ENCODE measurements at regions not wholly inside any gene's neighbourhood (a gene's known extent, or its start where the extent isn't known, plus 50 kb on each side); places are given as distances from the start of the nearest gene placed in this dataset.

DNA sequence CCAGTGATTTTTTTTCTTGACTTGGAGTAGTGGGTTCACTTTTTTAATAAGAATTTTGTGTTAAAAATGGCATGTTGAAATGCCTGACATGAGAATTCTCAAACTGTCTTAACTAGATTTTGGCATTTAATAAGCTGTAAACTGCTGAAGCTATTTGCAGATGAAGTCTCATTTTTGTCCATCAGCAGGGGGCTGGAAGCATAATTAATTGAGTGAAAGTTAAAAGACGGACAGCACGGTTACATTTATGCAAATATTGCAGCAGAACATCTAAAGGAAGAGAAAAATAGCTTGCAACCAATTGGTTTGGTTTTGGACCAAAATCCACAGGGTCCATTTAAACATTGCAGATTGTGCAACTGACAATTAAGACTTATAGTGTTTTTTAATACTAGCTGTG is 837.3 kb upstream of the KLHL1 start:
- H3K36me3 ChIP-seq (ENCODE audit: insufficient read depth, low read length) = no peaks in the 10 kb centered on the region
- no peaks in the 10 kb centered on the region for H3K79me2 ChIP-seq (replicated peaks; ENCODE audit: insufficient read depth, low read length)
- no peaks in the 10 kb centered on the region for H3K9me3 ChIP-seq (ENCODE audit: low read length)
- H3K27me3 ChIP-seq (ENCODE audit: insufficient read depth, low read depth, low read length) = no peaks in the 10 kb centered on the region
- H3K4me2 ChIP-seq (ENCODE audit: low read length) = no peak overlapping the region
- no peak overlapping the region for H2AFZ ChIP-seq (ENCODE audit: low read depth, low read length)
- H3K4me3 ChIP-seq (ENCODE audit: low read length) = no peak overlapping the region
- no peak for TF ChIP-seq TAF1 (IDR thresholded peaks at IDR 0.05; ENCODE audit: low read depth)
- TF ChIP-seq MXI1 (conservative IDR thresholded peaks at IDR 0.05; ENCODE audit: poor library complexity, severe bottlenecking) = no peak
- TF ChIP-seq EZH2 (IDR thresholded peaks at IDR 0.05; ENCODE audit: borderline replicate concordance, insufficient read depth, low read length, poor library complexity, severe bottlenecking) = no peak
- TF ChIP-seq EP300 (conservative IDR thresholded peaks at IDR 0.05; ENCODE audit: poor library complexity, severe bottlenecking) = no peak
- TF ChIP-seq RAD21 (conservative IDR thresholded peaks at IDR 0.05) = no peak
- H3F3A ChIP-seq (ENCODE audit: insufficient read depth, low read length, poor library complexity, severe bottlenecking) = no peaks in the 10 kb centered on the region
- H3K9me2 ChIP-seq (ENCODE audit: insufficient read depth, low read length) = no peaks in the 10 kb centered on the region
- no peak overlapping the region for H3K27ac ChIP-seq (ENCODE audit: low read length)
- H4K20me1 ChIP-seq (ENCODE audit: insufficient read depth) = no peaks in the 10 kb centered on the region
- no peak overlapping the region for H3K9ac ChIP-seq (ENCODE audit: low read length)

- H4K20me1 ChIP-seq (ENCODE audit: insufficient read depth) = no peaks in the 10 kb centered on the region
- H3K9me3 ChIP-seq (ENCODE audit: low read length) = no peaks in the 10 kb centered on the region
- H3K4me3 ChIP-seq (ENCODE audit: low read length) = no peak overlapping the region
- H3K36me3 ChIP-seq (ENCODE audit: insufficient read depth, low read length) = no peaks in the 10 kb centered on the region
- H3K4me2 ChIP-seq (ENCODE audit: low read length) = no peak overlapping the region
- no peaks in the 10 kb centered on the region for H3K79me2 ChIP-seq (replicated peaks; ENCODE audit: insufficient read depth, low read length)
- H3K27ac ChIP-seq (ENCODE audit: low read length) = no peak overlapping the region
- TF ChIP-seq TAF1 (IDR thresholded peaks at IDR 0.05; ENCODE audit: low read depth) (no peak), MXI1 (conservative IDR thresholded peaks at IDR 0.05; ENCODE audit: poor library complexity, severe bottlenecking) (no peak), EZH2 (IDR thresholded peaks at IDR 0.05; ENCODE audit: borderline replicate concordance, insufficient read depth, low read length, poor library complexity, severe bottlenecking) (no peak), EP300 (conservative IDR thresholded peaks at IDR 0.05; ENCODE audit: poor library complexity, severe bottlenecking) (no peak), RAD21 (conservative IDR thresholded peaks at IDR 0.05) (no peak), SMC3 (conservative IDR thresholded peaks at IDR 0.05; ENCODE audit: poor library complexity) (no peak)
- TF ChIP-seq, protein P1, sequence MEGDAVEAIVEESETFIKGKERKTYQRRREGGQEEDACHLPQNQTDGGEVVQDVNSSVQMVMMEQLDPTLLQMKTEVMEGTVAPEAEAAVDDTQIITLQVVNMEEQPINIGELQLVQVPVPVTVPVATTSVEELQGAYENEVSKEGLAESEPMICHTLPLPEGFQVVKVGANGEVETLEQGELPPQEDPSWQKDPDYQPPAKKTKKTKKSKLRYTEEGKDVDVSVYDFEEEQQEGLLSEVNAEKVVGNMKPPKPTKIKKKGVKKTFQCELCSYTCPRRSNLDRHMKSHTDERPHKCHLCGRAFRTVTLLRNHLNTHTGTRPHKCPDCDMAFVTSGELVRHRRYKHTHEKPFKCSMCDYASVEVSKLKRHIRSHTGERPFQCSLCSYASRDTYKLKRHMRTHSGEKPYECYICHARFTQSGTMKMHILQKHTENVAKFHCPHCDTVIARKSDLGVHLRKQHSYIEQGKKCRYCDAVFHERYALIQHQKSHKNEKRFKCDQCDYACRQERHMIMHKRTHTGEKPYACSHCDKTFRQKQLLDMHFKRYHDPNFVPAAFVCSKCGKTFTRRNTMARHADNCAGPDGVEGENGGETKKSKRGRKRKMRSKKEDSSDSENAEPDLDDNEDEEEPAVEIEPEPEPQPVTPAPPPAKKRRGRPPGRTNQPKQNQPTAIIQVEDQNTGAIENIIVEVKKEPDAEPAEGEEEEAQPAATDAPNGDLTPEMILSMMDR (IDR thresholded peaks at IDR 0.05; ENCODE audit: poor library complexity, severe bottlenecking) = no peak
- TF ChIP-seq, protein P2, sequence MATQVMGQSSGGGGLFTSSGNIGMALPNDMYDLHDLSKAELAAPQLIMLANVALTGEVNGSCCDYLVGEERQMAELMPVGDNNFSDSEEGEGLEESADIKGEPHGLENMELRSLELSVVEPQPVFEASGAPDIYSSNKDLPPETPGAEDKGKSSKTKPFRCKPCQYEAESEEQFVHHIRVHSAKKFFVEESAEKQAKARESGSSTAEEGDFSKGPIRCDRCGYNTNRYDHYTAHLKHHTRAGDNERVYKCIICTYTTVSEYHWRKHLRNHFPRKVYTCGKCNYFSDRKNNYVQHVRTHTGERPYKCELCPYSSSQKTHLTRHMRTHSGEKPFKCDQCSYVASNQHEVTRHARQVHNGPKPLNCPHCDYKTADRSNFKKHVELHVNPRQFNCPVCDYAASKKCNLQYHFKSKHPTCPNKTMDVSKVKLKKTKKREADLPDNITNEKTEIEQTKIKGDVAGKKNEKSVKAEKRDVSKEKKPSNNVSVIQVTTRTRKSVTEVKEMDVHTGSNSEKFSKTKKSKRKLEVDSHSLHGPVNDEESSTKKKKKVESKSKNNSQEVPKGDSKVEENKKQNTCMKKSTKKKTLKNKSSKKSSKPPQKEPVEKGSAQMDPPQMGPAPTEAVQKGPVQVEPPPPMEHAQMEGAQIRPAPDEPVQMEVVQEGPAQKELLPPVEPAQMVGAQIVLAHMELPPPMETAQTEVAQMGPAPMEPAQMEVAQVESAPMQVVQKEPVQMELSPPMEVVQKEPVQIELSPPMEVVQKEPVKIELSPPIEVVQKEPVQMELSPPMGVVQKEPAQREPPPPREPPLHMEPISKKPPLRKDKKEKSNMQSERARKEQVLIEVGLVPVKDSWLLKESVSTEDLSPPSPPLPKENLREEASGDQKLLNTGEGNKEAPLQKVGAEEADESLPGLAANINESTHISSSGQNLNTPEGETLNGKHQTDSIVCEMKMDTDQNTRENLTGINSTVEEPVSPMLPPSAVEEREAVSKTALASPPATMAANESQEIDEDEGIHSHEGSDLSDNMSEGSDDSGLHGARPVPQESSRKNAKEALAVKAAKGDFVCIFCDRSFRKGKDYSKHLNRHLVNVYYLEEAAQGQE (IDR thresholded peaks at IDR 0.05; ENCODE audit: borderline replicate concordance) = no peak
- no peak overlapping the region for H3K9ac ChIP-seq (ENCODE audit: low read length)
- H2AFZ ChIP-seq (ENCODE audit: low read depth, low read length) = no peak overlapping the region
- no peaks in the 10 kb centered on the region for H3F3A ChIP-seq (ENCODE audit: insufficient read depth, low read length, poor library complexity, severe bottlenecking)
- no peaks in the 10 kb centered on the region for H3K9me2 ChIP-seq (ENCODE audit: insufficient read depth, low read length)
- no peaks in the 10 kb centered on the region for H3K27me3 ChIP-seq (ENCODE audit: insufficient read depth, low read depth, low read length)
These were observed 833.2 kb upstream of the KLHL1 start for GRCh38 chr13:70941454-70941853.

GRCh38 chr13:70938462-70938861 is 830.2 kb upstream of the KLHL1 start:
- H3K36me3 ChIP-seq (ENCODE audit: insufficient read depth, low read length) = no peaks in the 10 kb centered on the region
- H3K9ac ChIP-seq (ENCODE audit: low read length) = no peak overlapping the region
- H3K79me2 ChIP-seq (replicated peaks; ENCODE audit: insufficient read depth, low read length) = no peaks in the 10 kb centered on the region
- no peaks in the 10 kb centered on the region for H4K20me1 ChIP-seq (ENCODE audit: insufficient read depth)
- TF ChIP-seq MXI1 (conservative IDR thresholded peaks at IDR 0.05; ENCODE audit: poor library complexity, severe bottlenecking) (no peak), TAF1 (IDR thresholded peaks at IDR 0.05; ENCODE audit: low read depth) (no peak), POLR2AphosphoS5 (IDR thresholded peaks at IDR 0.05) (no peak), RAD21 (conservative IDR thresholded peaks at IDR 0.05) (no peak), SMC3 (conservative IDR thresholded peaks at IDR 0.05; ENCODE audit: poor library complexity) (no peak)
- TF ChIP-seq, protein P2 (IDR thresholded peaks at IDR 0.05; ENCODE audit: borderline replicate concordance) = no peak
- no peaks in the 10 kb centered on the region for H3K9me3 ChIP-seq (ENCODE audit: low read length)
- H2AFZ ChIP-seq (ENCODE audit: low read depth, low read length) = no peak overlapping the region
- no peak overlapping the region for H3K27ac ChIP-seq (ENCODE audit: low read length)
- H3K4me2 ChIP-seq (ENCODE audit: low read length) = no peak overlapping the region
- no peaks in the 10 kb centered on the region for H3F3A ChIP-seq (ENCODE audit: insufficient read depth, low read length, poor library complexity, severe bottlenecking)
- no peaks in the 10 kb centered on the region for H3K27me3 ChIP-seq (ENCODE audit: insufficient read depth, low read depth, low read length)
- no peaks in the 10 kb centered on the region for H3K9me2 ChIP-seq (ENCODE audit: insufficient read depth, low read length)
- H3K4me3 ChIP-seq (ENCODE audit: low read length) = no peak overlapping the region

All from neural cell (in vitro differentiated cells).